Neural cell (in vitro differentiated cells): ENCODE measurements at regions not wholly inside any gene's neighbourhood (a gene's known extent, or its start where the extent isn't known, plus 50 kb on each side); places are given as distances from the start of the nearest gene placed in this dataset.

ENCODE experiments used
- H2AFZ ChIP-seq: fragments of 200-600, 300-800 bp; sonication (generic), shearing (Covaris generic); 2 replicates; pipeline ENCODE4 v1.6.0; 2014; ENCODE audit warnings: low read depth, mild to moderate bottlenecking, antibody characterized with exemption, low read length, moderate library complexity
- H3F3A ChIP-seq: fragments of 200-600 bp; shearing (Covaris generic); 2 replicates; pipeline ENCODE4 v1.6.1; 2016; ENCODE audit warnings: mild to moderate bottlenecking, moderate library complexity, mixed read lengths, antibody characterized with exemption, low read length; ENCODE audit not compliant: insufficient read depth, poor library complexity, severe bottlenecking
- H3K27ac ChIP-seq: fragments of 200-600, 300-800 bp; sonication (generic), shearing (Covaris generic); 2 replicates; pipeline ENCODE4 v1.5.1; 2014; ENCODE audit warnings: mild to moderate bottlenecking, low read length, moderate library complexity
- H3K27me3 ChIP-seq: fragments of 300-800, 200-600 bp; sonication (generic), shearing (Covaris generic); 2 replicates; pipeline ENCODE4 v1.6.0; 2014; ENCODE audit warnings: mild to moderate bottlenecking, low read depth, low read length, moderate library complexity; ENCODE audit not compliant: insufficient read depth
- H3K36me3 ChIP-seq: fragments of 300-800, 200-600 bp; sonication (generic), shearing (Covaris generic); 2 replicates; pipeline ENCODE4 v1.5.1; 2014; ENCODE audit warnings: mild to moderate bottlenecking, antibody characterized with exemption, low read length, moderate library complexity; ENCODE audit not compliant: insufficient read depth
- H3K4me2 ChIP-seq: fragments of 300-800, 200-600 bp; sonication (generic), shearing (Covaris generic); 2 replicates; pipeline ENCODE4 v1.6.0; 2014; ENCODE audit warnings: mild to moderate bottlenecking, low read length
- H3K4me3 ChIP-seq: fragments of 300-800, 200-600 bp; sonication (generic), shearing (Covaris generic); 2 replicates; pipeline ENCODE4 v1.5.1; 2014; ENCODE audit warnings: mild to moderate bottlenecking, low read length, moderate library complexity
- H3K79me2 ChIP-seq: fragments of 200-600 bp; shearing (Covaris generic); replicated peaks from 2 replicates; pipeline ENCODE4 v1.6.0; 2014; ENCODE audit warnings: mild to moderate bottlenecking, low read length, moderate library complexity; ENCODE audit not compliant: insufficient read depth
- H3K9ac ChIP-seq: fragments of 300-800, 200-600 bp; sonication (generic), shearing (Covaris generic); 2 replicates; pipeline ENCODE4 v1.6.1; 2016; ENCODE audit warnings: mild to moderate bottlenecking, low read length, mixed read lengths
- H3K9me2 ChIP-seq: fragments of 200-600 bp; shearing (Covaris generic); 2 replicates; pipeline ENCODE4 v1.6.1; 2016; ENCODE audit warnings: mild to moderate bottlenecking, low read length, mixed read lengths; ENCODE audit not compliant: insufficient read depth
- H3K9me3 ChIP-seq: fragments of 200-600, 300-800 bp; sonication (generic), shearing (Covaris generic); 2 replicates; pipeline ENCODE4 v1.6.1; 2016; ENCODE audit warnings: mild to moderate bottlenecking, mixed run types, low read length, moderate library complexity, mixed read lengths
- H4K20me1 ChIP-seq: fragments of 200-600 bp; shearing (Covaris generic); 2 replicates; pipeline ENCODE4 v1.6.1; 2016; ENCODE audit warnings: mild to moderate bottlenecking, mixed run types; ENCODE audit not compliant: insufficient read depth
- EP300 ChIP-seq: fragments of 450-650 bp; conservative IDR thresholded peaks from 2 replicates; pipeline ENCODE4 v1.6.1; 2014; ENCODE audit warnings: antibody characterized with exemption, mild to moderate bottlenecking, moderate library complexity; ENCODE audit not compliant: poor library complexity, severe bottlenecking
- EZH2 ChIP-seq: fragments of 200-600, 300-800 bp; shearing (Covaris generic), sonication (generic); IDR thresholded peaks from 2 replicates; pipeline ENCODE4 v1.6.1; 2014; ENCODE audit warnings: antibody characterized with exemption, low read length, borderline replicate concordance, mild to moderate bottlenecking; ENCODE audit not compliant: insufficient read depth, poor library complexity, severe bottlenecking
- MXI1 ChIP-seq: fragments of 450-650 bp; conservative IDR thresholded peaks from 2 replicates; pipeline ENCODE4 v1.6.1; 2014; ENCODE audit warnings: antibody characterized with exemption, mild to moderate bottlenecking; ENCODE audit not compliant: poor library complexity, severe bottlenecking
- POLR2AphosphoS5 ChIP-seq: IDR thresholded peaks from 2 replicates; pipeline ENCODE4 v1.6.1; 2012
- RAD21 ChIP-seq: fragments of 450-650 bp; conservative IDR thresholded peaks from 2 replicates; pipeline ENCODE4 v1.6.1; 2014; ENCODE audit warnings: antibody characterized with exemption, mild to moderate bottlenecking, moderate library complexity
- SMC3 ChIP-seq: fragments of 450-650 bp; conservative IDR thresholded peaks from 2 replicates; pipeline ENCODE4 v1.6.1; 2014; ENCODE audit warnings: antibody characterized with exemption, mild to moderate bottlenecking, moderate library complexity; ENCODE audit not compliant: poor library complexity
- TAF1 ChIP-seq: IDR thresholded peaks from 2 replicates; pipeline ENCODE4 v1.6.1; 2012; ENCODE audit warnings: low read depth
- TF ChIP-seq, protein P1 (sequence below): IDR thresholded peaks from 2 replicates; pipeline ENCODE4 v1.6.1; 2012; ENCODE audit warnings: borderline replicate concordance
- TF ChIP-seq, protein P2 (sequence below): fragments of 450-650 bp; IDR thresholded peaks from 2 replicates; pipeline ENCODE4 v1.5.1; 2014; ENCODE audit warnings: antibody characterized with exemption, mild to moderate bottlenecking, moderate library complexity; ENCODE audit not compliant: poor library complexity, severe bottlenecking

DNA sequence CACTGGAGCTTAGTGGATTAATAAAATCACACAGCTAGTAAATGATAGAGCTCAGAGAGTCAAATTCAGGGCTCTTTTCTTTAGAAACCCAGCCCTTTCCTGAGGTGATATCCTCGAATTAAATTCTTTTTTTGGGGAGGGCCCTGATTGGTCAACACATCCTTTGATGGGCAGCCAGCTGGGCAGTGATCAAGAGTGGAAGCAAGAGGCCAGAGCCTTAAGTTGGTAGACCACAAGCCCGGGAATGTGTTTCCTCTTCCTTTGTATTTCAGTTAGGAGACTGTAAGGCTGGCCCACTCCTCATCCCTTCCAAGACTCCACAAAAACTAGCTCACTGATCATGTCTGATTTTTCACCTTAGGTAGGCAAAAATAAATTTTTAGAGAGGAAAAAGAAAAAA lies 640.5 kb downstream of the DHX35 start:
- TF ChIP-seq SMC3 = no peak
- TF ChIP-seq EZH2 = no peak
- TF ChIP-seq TAF1 = no peak
- TF ChIP-seq MXI1 = no peak
- TF ChIP-seq POLR2AphosphoS5 = no peak
- TF ChIP-seq RAD21 = no peak
- TF ChIP-seq, protein P1, sequence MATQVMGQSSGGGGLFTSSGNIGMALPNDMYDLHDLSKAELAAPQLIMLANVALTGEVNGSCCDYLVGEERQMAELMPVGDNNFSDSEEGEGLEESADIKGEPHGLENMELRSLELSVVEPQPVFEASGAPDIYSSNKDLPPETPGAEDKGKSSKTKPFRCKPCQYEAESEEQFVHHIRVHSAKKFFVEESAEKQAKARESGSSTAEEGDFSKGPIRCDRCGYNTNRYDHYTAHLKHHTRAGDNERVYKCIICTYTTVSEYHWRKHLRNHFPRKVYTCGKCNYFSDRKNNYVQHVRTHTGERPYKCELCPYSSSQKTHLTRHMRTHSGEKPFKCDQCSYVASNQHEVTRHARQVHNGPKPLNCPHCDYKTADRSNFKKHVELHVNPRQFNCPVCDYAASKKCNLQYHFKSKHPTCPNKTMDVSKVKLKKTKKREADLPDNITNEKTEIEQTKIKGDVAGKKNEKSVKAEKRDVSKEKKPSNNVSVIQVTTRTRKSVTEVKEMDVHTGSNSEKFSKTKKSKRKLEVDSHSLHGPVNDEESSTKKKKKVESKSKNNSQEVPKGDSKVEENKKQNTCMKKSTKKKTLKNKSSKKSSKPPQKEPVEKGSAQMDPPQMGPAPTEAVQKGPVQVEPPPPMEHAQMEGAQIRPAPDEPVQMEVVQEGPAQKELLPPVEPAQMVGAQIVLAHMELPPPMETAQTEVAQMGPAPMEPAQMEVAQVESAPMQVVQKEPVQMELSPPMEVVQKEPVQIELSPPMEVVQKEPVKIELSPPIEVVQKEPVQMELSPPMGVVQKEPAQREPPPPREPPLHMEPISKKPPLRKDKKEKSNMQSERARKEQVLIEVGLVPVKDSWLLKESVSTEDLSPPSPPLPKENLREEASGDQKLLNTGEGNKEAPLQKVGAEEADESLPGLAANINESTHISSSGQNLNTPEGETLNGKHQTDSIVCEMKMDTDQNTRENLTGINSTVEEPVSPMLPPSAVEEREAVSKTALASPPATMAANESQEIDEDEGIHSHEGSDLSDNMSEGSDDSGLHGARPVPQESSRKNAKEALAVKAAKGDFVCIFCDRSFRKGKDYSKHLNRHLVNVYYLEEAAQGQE = no peak
- TF ChIP-seq, protein P2, sequence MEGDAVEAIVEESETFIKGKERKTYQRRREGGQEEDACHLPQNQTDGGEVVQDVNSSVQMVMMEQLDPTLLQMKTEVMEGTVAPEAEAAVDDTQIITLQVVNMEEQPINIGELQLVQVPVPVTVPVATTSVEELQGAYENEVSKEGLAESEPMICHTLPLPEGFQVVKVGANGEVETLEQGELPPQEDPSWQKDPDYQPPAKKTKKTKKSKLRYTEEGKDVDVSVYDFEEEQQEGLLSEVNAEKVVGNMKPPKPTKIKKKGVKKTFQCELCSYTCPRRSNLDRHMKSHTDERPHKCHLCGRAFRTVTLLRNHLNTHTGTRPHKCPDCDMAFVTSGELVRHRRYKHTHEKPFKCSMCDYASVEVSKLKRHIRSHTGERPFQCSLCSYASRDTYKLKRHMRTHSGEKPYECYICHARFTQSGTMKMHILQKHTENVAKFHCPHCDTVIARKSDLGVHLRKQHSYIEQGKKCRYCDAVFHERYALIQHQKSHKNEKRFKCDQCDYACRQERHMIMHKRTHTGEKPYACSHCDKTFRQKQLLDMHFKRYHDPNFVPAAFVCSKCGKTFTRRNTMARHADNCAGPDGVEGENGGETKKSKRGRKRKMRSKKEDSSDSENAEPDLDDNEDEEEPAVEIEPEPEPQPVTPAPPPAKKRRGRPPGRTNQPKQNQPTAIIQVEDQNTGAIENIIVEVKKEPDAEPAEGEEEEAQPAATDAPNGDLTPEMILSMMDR = no peak
- TF ChIP-seq EP300 = no peak
- H3K9me3 ChIP-seq = no peaks in the 10 kb centered on the region
- H3K79me2 ChIP-seq = no peaks in the 10 kb centered on the region
- no peak overlapping the region for H3K27ac ChIP-seq
- no peak overlapping the region for H2AFZ ChIP-seq
- no peaks in the 10 kb centered on the region for H3K9me2 ChIP-seq
- no peaks in the 10 kb centered on the region for H3K27me3 ChIP-seq
- H3F3A ChIP-seq = no peaks in the 10 kb centered on the region
- H3K9ac ChIP-seq = no peak overlapping the region
- no peak overlapping the region for H3K4me2 ChIP-seq
- H4K20me1 ChIP-seq = no peaks in the 10 kb centered on the region
- H3K4me3 ChIP-seq = no peak overlapping the region
- H3K36me3 ChIP-seq = no peaks in the 10 kb centered on the region

DNA sequence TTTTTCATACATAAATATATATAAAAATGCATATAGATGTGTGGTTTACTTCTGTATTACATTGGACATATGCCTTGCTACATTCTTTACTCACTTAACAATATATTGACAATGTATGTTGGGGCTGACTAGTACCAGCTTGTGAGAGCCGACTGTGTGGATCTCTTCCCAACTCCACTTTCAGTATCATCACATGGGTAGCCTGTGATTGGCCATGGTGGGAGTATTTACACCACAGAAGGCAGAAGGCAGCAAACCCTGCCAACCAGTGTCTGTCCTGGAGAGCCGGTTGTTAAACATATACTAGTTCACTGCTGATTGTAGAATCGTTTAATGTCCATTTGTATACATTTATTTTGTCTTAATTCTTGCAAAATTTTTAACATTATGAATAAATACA lies 638.7 kb downstream of the DHX35 start:
- Histone ChIP-seq H3K9ac (no peak overlapping the region), H3K9me2 (no peaks in the 10 kb centered on the region), H3K4me2 (no peak overlapping the region), H3F3A (no peaks in the 10 kb centered on the region), H4K20me1 (no peaks in the 10 kb centered on the region), H3K4me3 (no peak overlapping the region), H3K27ac (no peak overlapping the region), H2AFZ (no peak overlapping the region), H3K79me2 (no peaks in the 10 kb centered on the region), H3K27me3 (no peaks in the 10 kb centered on the region), H3K36me3 (no peaks in the 10 kb centered on the region), H3K9me3 (no peaks in the 10 kb centered on the region)
- TF ChIP-seq, protein P2 = no peak
